Sigmoid colon (tissue), 4 donors: ENCODE measurements at regions not wholly inside any gene's neighbourhood (a gene's known extent, or its start where the extent isn't known, plus 50 kb on each side); places are given as distances from the start of the nearest gene placed in this dataset.
"Not testable (repeated sequence)": the region's sequence is repeated elsewhere in the genome, so short reads cannot be mapped to it uniquely, and the experiment has no call there.

Experiments used
- CTCF ChIP-seq, 4 experiments: fragments of 450-650 bp in 3 of 4; fragments of 200-600 bp in 1 of 4; IDR thresholded peaks; one replicate each; pipeline ENCODE4 v1.5.1; 2016 to 2019; ENCODE audit warnings: antibody characterized with exemption in 4 of 4, mild to moderate bottlenecking in 3 of 4, moderate library complexity in 2 of 4
- EP300 ChIP-seq, 4 donors: sonication (generic); formaldehyde crosslinking; IDR thresholded peaks; one replicate each; pipeline ENCODE4 v1.6.1; 2017; ENCODE audit warnings: antibody characterized with exemption in 4 of 4
- POLR2AphosphoS5 ChIP-seq, 4 donors: sonication (generic); formaldehyde crosslinking; IDR thresholded peaks; one replicate each; pipeline ENCODE4 v1.6.1; 2017; ENCODE audit warnings: antibody characterized with exemption in 4 of 4

- not testable (repeated sequence) for TF ChIP-seq CTCF, EP300, POLR2AphosphoS5 (IDR thresholded peaks at IDR 0.05)
These were observed 52.6 kb upstream of the KIF26B start for GRCh38 chr1:245102149-245102548.
